ENCODE measurements at regions not wholly inside any gene's neighbourhood (a gene's known extent, or its start where the extent isn't known, plus 50 kb on each side); places are given as distances from the start of the nearest gene placed in this dataset.

GRCh38 chr4:1476140-1476513 is 69.9 kb upstream of the NKX1-1 start:
- no peak for ATAC-seq
- H3K27me3 ChIP-seq (ENCODE audit: control insufficient read depth in 2 of 2, insufficient read depth in 2 of 2, low read length in 2 of 2), result peaks cover 0 to 4% of the 10 kb centered on the region in 2 experiments; a peak in 2 of 5 replicates
- TF ChIP-seq ZBTB11 (CRISPR knock-in tag; IDR thresholded peaks at IDR 0.05) (no peak), SIN3B (IDR thresholded peaks at IDR 0.05; ENCODE audit: low read depth) (no peak), ZNF586 (CRISPR knock-in tag; conservative IDR thresholded peaks at IDR 0.05) (no peak), ZNF589 (CRISPR knock-in tag; IDR thresholded peaks at IDR 0.05; ENCODE audit: low read depth) (no peak), ZNF699 (CRISPR knock-in tag; IDR thresholded peaks at IDR 0.05; ENCODE audit: insufficient replicate concordance) (no peak), OTX1 (CRISPR knock-in tag; IDR thresholded peaks at IDR 0.05) (no peak), ZBTB33 (CRISPR knock-in tag; IDR thresholded peaks at IDR 0.05) (no peak)
- ChIA-PET CTCF (ENCODE audit: low intra/inter-chr PET ratio) (no interaction called here), POLR2A (no interaction called here)
- 0% methylated on average over 2 of the region's 2 CpGs for WGBS (ENCODE audit: insufficient coverage, low coverage, missing lambda C conversion rate)
- no peaks in the 10 kb centered on the region for H3K79me2 ChIP-seq (ENCODE audit: control insufficient read depth, insufficient read depth, low read length)
- no peak overlapping the region for H3K9ac ChIP-seq (ENCODE audit: insufficient read depth in 1 of 2, low read depth in 2 of 2, low read length in 2 of 2)
- no peaks in the 10 kb centered on the region for H4K20me1 ChIP-seq (replicated peaks; ENCODE audit: control insufficient read depth, insufficient read depth, low read length)
- no peak overlapping the region for H2AFZ ChIP-seq (ENCODE audit: low read depth, low read length)
- intact Hi-C loops (cut with micrococcal nuclease) (no loop called here), in situ Hi-C loops (cut with MboI) (no loop called here)
- FAIRE-seq, result no peak
- H3K9me1 ChIP-seq (ENCODE audit: control insufficient read depth, insufficient read depth, low read length), result no peaks in the 10 kb centered on the region
- DNase-seq (ENCODE audit: extremely low read depth in 1 of 4, low spot score in 3 of 4), result no peak
- H3K4me2 ChIP-seq (ENCODE audit: insufficient read depth, low read length), result no peak overlapping the region
- H3K36me3 ChIP-seq (ENCODE audit: control insufficient read depth, insufficient read depth, low read length), result no peaks in the 10 kb centered on the region
- H3K4me3 ChIP-seq, result no peak overlapping the region
- peaks cover 0 to 15% of the 10 kb centered on the region in 2 experiments; a peak in 2 of 5 replicates for H3K4me1 ChIP-seq (replicated peaks in 1 of 2; ENCODE audit: control insufficient read depth in 2 of 2, insufficient read depth in 2 of 2, low read length in 2 of 2)
- BruUV-seq (replicated peaks), result no TSS peak
- H3K9me3 ChIP-seq (replicated peaks; ENCODE audit: control insufficient read depth, insufficient read depth, low read depth, low read length), result no peaks in the 10 kb centered on the region
- H3K27ac ChIP-seq (ENCODE audit: extremely low read depth, low read depth, low read length), result no peak overlapping the region

All from K562 (cell line).